ENCODE measurements at regions not wholly inside any gene's neighbourhood (a gene's known extent, or its start where the extent isn't known, plus 50 kb on each side); places are given as distances from the start of the nearest gene placed in this dataset.
"Not testable (repeated sequence)": the region's sequence is repeated elsewhere in the genome, so short reads cannot be mapped to it uniquely, and the experiment has no call there.

DNA sequence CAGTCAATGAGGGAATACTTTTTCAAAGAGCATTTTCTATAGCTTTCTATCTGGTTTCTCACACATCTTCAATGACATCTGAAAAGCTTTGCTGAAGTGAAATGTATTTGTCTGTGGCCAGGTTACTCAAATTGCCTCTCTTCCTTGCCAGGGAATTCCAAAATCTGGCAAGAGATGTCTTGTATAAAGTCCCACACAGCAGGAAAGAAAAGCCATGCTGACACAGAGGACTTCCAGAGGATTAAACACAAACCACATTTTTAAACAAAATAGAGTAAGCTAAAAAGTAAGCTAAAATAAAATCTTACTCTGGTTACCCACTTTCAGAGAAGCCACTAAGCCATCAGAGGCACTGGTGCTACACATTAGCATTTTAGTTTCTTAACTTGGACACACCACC, 93.1 kb upstream of the BCAR3 start:
- DNase-seq (ENCODE audit: low read depth in 4 of 4, low spot score in 3 of 4): no peak

DNA sequence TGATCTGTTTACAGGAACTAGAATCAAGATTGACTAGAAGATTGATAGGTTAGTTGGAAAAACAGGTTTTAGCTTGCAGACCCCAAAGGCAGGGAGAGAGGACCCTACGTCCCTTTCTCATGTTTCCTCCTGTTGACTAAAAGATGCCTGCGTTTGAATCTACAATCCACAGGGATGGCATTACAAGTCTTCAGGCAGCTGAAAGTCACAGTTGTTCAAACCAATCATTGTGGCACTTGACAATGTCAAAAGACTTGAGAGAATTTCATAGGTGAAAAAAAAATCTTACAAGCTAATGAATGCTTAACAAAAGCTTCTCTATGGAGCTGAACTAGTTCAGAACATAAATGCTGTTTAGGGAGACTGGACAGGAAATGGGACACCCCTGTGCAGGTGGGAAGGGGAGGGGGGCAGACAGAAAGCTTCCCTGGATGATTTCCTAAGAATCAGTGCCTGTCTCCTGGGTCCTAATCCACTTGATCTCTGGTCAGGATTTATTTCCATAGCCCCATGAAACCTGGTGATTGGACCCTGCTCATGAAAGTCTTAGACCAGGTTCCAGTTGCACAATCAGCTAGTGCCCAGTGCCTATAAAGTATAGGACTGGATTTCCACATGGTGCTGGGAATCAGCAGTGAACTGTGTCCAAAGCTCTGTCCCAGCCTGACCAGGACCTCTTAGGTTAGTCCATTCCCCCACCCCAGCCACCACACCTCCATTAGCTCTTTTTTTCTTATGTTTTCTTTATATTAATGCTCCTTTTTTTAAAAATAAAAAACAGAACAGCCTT, 91.6 kb upstream of the BCAR3 start:
- no peak for DNase-seq (ENCODE audit: low read depth in 4 of 4, low spot score in 3 of 4)

DNA sequence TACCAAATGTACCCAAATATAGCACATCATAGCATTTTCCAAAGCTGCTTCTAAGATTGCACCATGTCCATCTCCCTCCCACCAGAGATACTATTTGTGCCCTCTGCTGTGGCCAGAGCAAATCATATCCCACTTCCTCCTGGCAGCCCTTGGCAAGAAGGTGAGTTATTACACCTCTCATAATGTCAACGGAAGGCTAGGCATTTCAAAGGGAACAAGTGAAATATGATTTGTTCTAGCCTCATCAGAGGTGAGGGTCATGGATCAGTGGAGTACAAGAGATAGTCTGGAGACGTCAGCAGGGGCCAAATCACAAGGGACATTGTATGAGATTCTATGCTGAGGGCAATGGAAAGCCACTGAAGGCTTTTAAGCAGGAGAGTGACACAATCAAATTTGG, 90.2 kb upstream of the BCAR3 start:
- DNase-seq (ENCODE audit: low read depth in 4 of 4, low spot score in 3 of 4): no peak

DNA sequence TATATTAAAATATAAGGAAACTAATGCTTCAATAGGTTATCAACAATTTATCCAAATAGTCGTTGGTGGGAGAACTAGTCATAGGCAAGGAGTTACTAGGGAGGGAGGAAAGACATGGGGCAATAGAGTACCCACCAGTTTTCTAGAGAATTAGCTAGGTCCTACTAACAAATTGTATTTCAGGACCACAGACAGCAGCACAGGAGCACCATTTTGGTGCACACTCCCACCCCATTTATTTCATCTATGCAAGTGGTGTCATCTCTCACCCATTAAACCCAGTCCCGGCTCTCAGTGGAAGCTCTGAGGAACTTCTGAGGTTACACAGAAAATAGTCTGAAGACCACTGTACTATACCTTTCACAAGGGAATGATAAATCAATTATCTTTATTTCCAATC, 89.0 kb upstream of the BCAR3 start:
- no peak for DNase-seq (ENCODE audit: low read depth in 4 of 4, low spot score in 3 of 4)

DNA sequence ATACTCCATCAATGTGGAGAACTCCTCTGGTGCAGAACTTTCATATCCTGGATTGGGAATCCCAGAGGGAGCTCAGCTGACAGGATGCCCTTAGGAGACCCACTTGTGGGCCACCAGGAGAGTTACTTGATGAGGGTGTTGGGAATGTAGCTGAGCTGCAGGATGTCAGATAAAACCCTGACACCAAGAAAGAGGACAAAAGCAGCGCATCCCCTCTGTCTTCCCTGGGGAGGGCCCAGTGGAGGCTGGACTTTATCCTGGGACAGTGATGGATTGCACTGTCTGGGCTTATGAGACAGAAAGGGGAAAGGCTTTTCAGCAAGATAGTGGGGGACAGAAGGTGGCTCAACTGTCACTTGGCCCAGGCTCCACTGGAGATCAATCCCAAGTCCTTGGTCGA, 88.1 kb upstream of the BCAR3 start:
- no peak for DNase-seq (ENCODE audit: low read depth in 4 of 4, low spot score in 3 of 4)

DNA sequence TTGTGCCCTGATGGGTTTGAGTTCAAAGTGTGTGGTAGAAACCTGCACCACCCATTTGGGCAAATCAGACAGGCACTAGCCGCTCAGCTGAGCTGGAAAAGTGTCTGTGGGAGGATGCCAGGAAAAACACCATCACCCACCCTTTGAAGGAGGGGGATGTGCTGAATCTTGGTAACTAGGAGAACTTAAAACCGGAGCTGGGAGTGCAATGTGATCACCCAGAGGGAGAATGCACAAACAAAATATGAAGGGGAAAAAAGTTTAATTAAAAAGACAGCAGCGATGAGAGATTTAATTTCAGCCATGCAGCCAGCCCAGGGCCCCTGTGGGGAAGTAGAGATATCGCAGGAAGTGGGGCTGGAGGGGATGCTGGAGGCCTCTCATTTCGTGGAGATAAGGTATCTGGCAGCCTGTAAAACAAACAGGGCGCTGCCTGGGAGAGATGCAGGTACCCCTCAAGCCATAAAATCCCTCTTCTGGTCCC, 86.8 kb upstream of the BCAR3 start:
- DNase-seq (ENCODE audit: low read depth in 4 of 4, low spot score in 3 of 4): no peak

DNA sequence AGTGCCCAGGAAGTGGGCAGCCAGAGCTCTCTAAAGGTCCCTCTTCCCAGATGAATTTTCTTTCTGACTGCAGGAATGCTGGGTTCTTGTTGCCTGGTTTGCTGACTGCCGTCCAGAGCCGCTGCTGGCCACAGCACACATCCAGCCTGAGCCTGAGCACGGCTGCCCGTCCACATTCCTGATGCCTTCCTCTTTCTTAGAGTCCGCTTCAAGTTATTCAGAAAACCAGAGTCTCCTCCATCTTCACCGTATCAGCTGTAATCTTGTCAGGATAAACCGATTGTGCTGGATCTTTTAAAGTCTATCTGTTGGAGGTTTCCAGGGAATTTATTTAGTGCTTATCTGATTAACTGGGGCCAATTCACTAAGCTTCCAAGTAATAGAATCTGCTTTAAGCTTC, 84.8 kb upstream of the BCAR3 start:
- no peak for DNase-seq (ENCODE audit: low read depth in 4 of 4, low spot score in 3 of 4)

DNA sequence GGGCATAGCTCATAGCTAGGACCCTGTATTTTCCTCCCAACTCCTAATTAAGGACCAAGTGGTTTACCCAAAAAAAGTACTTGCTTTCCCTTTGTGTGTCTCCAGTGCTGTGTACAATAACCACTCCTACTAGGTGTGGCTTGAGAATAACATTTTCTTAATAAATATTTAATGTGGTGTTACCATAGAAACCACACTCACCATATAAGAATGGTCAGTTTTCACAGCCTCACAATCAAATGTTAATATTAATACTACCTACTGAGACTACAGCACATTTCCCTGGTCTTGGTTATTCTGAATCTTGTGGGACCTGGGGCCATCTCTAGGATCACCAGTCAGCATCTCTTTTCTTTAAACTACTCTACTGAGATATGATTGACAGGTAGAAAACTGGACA, 83.5 kb upstream of the BCAR3 start:
- no peak for DNase-seq (ENCODE audit: low read depth in 4 of 4, low spot score in 3 of 4)

DNA sequence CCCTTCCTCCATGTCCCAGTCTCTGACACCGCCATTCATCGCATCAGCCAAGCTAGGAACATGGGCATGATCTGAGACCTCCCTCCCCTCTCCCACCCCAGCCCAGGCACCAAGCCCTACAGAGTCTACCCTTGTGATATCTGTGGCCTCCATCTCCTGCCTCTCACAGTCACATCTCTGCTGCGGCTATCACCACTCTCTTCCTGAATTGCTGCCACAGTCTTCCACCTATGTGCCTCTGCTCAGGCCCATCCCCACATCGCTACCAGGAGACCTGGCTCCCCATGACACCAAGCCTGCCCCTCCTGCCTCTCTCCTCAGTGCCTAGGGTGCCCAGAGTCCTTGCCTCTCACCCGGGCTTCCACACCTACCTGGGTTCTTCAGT, 82.7 kb upstream of the BCAR3 start:
- DNase-seq (ENCODE audit: low read depth in 4 of 4, low spot score in 3 of 4): no peak

DNA sequence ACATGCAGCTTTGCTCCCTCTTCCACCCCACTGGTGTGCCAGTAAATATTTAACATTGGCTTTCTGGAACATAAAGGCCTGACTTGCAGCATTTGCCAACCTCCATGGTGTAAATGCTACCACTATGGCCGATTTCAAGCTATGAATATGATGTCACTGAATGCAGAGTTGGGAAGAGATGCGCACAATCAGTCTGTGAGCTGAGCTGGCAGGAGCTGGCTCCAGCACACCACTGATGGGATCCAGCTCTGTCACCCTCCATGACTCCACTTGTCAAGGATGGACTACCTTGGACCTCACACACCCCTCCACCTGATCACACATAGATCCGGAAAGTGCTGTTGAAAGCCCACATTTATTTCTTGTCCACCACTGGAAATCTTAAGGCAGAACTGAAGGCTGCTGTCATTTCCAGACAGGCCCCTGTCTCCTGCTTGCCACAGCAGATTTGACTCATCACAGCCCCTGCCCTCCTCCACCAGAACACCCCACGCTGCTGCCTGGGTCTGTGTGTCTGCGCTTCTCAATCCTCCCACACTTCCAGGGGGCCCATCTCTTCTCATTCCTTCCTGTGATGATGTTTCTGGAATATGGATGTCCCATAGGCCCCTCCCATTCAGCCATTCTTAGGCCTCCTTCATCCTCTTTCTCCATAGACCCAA, 82.2 kb upstream of the BCAR3 start:
- DNase-seq (ENCODE audit: low read depth in 4 of 4, low spot score in 3 of 4): no peak

DNA sequence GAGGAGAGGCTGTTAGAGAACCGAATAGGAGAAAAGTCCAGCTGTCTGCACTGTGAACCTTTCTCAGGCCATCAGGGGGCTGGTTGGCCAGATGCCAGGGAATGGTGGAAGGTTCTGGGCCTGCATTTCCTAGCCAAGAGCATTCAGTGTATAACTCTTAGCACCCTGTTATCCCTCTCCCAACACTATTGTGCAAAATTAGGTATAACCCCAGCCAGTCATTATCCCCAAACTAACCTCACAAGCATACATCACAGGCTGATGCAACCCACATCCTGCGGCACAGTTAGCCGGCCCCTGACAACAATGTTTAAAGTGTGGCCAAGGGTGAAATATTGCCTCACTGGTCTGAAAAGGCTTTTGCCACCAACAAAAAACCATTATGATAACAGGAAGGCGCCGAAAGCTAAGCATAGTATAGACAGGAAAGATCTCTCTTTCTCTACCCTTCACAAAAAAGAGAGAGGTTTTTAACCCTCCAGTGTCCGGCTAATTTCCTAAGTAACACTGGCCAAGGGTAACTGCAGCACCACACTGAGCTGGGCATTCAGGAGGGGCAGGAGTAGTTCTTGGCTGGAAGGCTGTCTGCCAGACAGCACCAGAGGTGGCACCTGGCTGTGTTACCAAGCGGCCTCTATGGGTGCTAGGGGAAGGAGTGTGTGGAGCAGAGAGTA, 77.3 kb upstream of the BCAR3 start:
- no peak for DNase-seq (ENCODE audit: low read depth in 4 of 4, low spot score in 3 of 4)

DNA sequence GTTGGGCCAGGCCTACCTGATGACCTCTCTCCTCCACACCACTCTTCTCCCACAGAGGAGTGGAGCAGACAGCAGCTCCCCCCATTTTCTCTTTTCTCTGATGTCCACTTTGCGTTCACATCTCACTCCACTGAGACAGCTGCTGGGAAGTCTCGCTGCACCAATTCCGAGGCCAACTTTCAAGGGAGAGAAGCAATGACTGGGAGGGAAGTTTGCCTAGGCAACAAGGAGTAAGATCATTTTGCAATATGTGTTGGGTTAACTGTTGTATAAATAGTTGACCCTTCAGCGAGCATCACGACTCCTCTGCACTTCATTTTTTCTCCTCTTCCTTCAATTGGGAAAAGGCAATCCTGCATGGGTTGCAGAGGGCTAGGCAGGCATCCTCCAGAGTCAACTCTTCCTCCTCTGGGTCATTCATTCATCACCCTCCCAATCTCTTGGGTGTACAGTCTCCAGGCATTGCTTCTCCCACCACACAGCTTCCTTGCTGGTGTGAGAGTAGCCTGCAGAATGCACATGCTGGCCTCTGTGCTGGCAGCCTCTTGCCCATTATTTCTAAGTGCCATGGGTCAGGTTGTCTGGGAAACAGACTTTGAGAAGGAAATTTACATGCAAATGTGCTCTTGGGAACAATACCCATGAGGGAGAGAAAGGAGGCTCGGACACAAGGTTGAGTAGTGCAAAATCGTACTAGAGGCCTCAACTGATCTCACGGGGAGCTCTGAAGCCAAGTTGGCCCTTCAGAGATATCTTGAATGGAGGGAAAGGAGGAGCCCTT, 75.8 kb upstream of the BCAR3 start:
- no peak for DNase-seq (ENCODE audit: low read depth in 4 of 4, low spot score in 3 of 4)

DNA sequence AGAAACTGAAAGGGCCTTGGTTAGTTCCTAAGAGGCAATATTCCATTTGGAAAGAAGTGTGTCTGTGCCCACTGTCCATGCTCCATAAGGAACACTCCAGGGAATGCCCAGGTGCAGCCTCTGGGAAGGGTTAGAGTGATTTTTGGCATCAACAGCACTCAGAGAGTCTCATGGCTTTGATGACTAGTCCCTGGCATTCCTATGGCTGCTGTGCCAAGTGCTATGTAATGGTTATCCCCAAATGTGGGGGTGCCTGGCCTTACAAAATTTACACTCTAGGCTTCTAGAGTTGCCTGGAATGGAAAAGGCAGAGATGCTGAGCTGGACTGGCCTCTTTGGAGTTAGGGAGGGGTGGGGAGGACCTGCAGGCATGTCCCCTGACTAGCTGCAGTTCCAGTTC, 75.0 kb upstream of the BCAR3 start:
- no peak for DNase-seq (ENCODE audit: low read depth in 4 of 4, low spot score in 3 of 4)

DNA sequence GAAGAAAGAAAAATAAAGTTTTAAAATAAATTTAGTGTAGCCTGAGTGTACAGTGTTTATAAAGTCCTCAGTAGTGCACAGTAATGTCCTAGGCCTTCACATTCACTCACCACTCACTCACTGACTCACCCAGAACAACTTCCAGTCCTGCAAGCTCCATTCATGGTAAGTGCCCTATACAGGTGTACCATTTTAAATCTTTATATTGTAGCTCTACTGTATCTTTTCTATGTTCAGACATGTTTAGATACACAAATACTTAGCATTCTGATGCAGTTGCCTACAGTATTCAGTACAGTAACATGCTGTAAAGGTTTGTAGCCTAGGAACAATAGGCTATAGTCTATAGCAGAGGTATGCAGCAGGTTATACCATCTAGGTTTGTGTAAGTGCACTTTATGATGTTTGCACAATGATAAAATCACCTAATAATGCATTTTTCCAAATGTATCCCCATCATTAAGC, 73.6 kb upstream of the BCAR3 start:
- not testable (repeated sequence) for DNase-seq (ENCODE audit: low read depth in 4 of 4, low spot score in 3 of 4)

DNA sequence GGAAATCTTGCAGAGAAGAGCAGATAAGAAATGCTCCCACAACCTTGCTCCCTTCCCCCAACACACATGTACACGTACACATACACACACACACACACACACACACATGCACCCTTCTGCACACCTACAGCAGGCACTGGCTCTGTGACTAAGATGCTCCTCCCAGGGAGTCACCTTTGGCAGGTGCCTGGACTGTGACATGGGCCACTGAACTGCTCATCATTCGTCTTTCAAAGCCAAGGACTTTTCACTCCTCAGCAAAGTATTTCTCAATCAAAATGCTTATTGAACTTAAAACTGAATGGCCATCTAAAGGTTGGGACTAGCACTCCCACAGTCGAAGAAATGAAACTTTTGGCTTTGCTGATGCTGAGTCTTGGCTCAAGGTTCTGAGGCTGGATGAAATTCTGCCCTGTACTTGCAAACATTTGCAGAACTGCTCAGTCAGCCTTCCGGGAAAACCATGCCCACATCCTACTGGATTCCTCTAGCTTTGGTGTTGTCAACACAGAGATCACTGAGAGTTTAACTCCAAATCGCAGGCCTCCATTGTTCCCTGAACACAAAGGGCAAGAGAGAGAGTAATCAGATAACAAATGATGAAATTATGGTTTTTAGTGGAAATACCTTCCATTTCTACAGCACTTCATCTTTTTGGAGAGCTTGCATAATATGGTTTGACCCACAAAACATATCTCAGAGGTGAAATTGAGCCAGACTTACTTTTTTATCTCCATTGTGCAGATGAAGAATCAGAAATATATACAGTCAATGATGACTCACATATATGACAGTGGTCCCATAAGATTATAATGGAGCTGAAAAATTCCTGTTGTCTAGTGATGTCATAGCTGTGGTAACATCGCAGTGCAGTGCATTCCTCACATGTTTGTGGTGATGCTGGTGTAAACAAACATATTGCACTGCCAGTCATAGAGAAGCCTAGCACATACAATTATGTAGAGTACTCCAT, 72.4 kb upstream of the BCAR3 start:
- DNase-seq (ENCODE audit: low read depth in 4 of 4, low spot score in 3 of 4): no peak

DNA sequence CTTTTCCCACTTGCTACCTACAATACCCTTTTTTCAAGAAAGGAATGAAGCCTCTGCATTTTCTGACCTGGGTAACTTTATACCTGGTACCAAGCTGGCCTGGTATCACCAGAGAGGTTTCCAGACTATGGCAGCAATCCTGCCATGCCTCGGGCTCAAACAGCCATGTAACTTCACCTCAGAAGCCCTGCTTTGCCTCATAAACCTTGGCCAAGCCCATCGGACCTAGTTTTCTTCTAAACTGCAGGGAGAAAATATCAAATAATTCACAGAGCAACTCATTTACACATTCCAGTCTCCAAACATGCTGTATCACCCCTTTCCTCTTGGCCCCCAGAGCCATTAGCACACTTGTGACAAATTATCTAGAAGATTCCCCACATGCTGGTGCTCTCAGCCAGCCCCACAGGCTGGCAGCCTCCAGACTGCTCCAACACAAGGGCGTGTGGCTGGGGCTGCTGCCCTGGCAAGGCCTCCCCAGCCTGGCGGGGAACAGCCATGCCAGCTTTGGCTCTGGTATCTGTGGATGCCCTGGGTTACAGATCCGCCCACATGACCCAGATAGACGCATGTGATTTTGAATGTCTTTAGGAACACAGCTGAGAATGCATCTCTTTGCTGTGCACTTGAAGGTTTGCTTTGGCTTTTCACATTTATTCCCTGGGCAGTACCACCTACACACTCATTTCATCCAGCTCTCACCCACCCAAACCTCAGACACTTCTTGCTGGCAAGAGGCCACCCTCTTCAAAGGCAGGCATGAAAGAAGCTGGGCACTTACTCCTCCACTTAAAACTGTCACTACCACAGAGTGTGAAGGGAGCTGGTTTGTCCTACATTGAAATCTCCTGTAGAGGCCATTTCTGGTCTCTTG, 70.0 kb upstream of the BCAR3 start:
- no peak for DNase-seq (ENCODE audit: low read depth in 4 of 4, low spot score in 3 of 4)

DNA sequence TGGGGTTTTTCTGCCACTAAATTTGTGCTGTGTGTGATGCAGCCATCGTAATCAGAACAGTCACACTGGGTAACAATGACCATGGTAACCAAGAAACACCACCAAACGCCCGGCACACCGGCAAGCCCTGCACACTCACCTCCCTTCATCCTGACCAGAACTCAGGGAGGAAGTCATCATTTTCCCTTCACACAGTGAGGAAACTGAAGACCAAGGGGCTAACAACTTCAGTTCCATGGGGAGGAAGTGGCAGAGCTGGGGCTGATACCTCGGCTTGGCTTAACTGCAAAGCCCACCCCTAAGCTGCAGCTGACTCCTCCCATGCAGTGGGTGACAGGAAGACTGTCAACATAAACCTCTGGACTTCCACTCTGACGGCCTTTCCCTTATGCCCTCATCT, 69.3 kb upstream of the BCAR3 start:
- DNase-seq (ENCODE audit: low read depth in 4 of 4, low spot score in 3 of 4): no peak

DNA sequence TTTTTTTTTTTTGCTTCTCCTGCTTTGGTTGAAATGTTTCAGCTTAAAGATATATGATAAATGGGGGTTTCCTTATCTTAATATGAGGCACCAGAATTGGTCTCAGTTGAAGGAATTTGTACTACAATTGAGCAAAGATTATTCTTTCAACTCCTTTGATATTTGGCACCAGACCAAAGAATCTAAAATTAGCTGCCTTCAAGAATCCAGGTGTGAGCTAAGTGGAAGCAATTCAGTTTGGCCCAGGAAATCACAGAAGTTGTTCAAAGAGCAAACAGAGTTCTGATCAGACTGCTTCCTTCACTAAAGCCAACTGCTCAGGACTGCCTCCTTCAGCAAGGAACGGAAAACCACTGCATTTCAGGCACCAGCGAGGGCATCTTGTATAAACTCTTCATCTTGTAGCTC, 68.3 kb upstream of the BCAR3 start:
- no peak for DNase-seq (ENCODE audit: low read depth in 4 of 4, low spot score in 3 of 4)

DNA sequence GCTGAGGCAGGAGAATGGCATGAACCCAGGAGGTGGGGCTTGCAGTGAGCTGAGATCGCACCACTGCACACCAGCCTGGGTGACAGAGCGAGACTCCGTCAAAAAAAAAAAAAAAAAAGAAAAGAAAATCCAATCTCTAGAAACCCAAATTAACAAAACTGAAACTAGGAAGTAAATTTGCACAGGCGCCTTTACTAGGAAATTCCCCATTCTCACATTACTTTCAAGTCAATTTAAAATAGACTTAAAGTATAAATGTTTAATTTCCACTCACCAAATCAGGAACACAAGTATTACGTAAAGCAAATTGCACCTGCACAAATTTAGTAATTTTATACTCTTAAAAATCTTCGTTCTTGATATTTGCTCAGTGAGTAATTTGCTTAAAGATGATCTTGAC, 67.8 kb upstream of the BCAR3 start:
- DNase-seq (ENCODE audit: low read depth in 4 of 4, low spot score in 3 of 4): no peak

All from right renal pelvis (tissue), 4 donors.